ENCODE measurements at regions not wholly inside any gene's neighbourhood (a gene's known extent, or its start where the extent isn't known, plus 50 kb on each side); places are given as distances from the start of the nearest gene placed in this dataset.

DNA sequence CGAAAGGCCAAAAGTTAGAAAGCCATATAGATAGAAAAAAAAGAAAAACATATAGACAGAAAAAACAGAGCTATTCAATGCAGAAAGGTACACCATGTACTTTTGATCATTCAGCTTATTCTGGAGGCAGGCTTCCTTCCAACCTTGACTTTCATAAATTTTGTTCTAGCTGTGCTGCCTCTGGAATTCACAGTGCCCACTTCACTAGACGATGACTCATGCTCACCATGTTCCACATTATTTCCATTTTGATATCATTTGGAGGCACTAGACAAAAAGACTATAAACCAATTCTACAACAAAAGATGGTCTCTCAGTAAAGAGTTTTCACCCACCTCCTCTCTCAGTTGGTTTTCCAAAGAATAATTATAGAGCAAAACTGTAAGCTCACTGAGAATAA, 229.0 kb upstream of the IPO5 start:
- H3K9me3 ChIP-seq = no peaks in the 10 kb centered on the region
- no peaks in the 10 kb centered on the region for H4K20me1 ChIP-seq (ENCODE audit: insufficient read depth)
- no peak for DNase-seq
- H3K27me3 ChIP-seq (ENCODE audit: insufficient read depth) = no peaks in the 10 kb centered on the region
- CTCF ChIA-PET = no interaction called here
- H3K27ac ChIP-seq (ENCODE audit: low read depth in 2 of 2, low read length in 1 of 2) = no peak overlapping the region
- no peaks in the 10 kb centered on the region for H3K79me2 ChIP-seq (ENCODE audit: insufficient read depth)
- H3K9me2 ChIP-seq = no peaks in the 10 kb centered on the region
- H3K4me3 ChIP-seq (ENCODE audit: low read depth in 2 of 2, low read length in 1 of 2) = no peak overlapping the region
- no peaks in the 10 kb centered on the region for H3K36me3 ChIP-seq (replicated peaks in 1 of 2; ENCODE audit: control insufficient read depth in 1 of 2, insufficient read depth in 2 of 2, low read length in 1 of 2)
- no peaks in the 10 kb centered on the region for H3F3A ChIP-seq (replicated peaks; ENCODE audit: insufficient read depth)
- TF ChIP-seq CHD2 (IDR thresholded peaks at IDR 0.05; ENCODE audit: low read length, partially characterized antibody) (no peak), MXI1 (IDR thresholded peaks at IDR 0.05; ENCODE audit: low read depth, low read length) (no peak), TEAD4 (IDR thresholded peaks at IDR 0.05; ENCODE audit: borderline replicate concordance, insufficient read depth) (no peak), EZH2phosphoT487 (IDR thresholded peaks at IDR 0.05; ENCODE audit: borderline replicate concordance, low read depth) (no peak), GATA2 (CRISPR knock-in tag; IDR thresholded peaks at IDR 0.05) (no peak), MEF2A (IDR thresholded peaks at IDR 0.05; ENCODE audit: borderline replicate concordance, low read depth) (no peak), FOXJ3 (CRISPR knock-in tag; IDR thresholded peaks at IDR 0.05) (no peak), FOXM1 (IDR thresholded peaks at IDR 0.05; ENCODE audit: low read depth) (no peak), YY1 (IDR thresholded peaks at IDR 0.05; ENCODE audit: low read depth) (no peak), POLR2AphosphoS5 (IDR thresholded peaks at IDR 0.05; ENCODE audit: low read depth, low read length) (no peak)
- TF ChIP-seq, protein P1, sequence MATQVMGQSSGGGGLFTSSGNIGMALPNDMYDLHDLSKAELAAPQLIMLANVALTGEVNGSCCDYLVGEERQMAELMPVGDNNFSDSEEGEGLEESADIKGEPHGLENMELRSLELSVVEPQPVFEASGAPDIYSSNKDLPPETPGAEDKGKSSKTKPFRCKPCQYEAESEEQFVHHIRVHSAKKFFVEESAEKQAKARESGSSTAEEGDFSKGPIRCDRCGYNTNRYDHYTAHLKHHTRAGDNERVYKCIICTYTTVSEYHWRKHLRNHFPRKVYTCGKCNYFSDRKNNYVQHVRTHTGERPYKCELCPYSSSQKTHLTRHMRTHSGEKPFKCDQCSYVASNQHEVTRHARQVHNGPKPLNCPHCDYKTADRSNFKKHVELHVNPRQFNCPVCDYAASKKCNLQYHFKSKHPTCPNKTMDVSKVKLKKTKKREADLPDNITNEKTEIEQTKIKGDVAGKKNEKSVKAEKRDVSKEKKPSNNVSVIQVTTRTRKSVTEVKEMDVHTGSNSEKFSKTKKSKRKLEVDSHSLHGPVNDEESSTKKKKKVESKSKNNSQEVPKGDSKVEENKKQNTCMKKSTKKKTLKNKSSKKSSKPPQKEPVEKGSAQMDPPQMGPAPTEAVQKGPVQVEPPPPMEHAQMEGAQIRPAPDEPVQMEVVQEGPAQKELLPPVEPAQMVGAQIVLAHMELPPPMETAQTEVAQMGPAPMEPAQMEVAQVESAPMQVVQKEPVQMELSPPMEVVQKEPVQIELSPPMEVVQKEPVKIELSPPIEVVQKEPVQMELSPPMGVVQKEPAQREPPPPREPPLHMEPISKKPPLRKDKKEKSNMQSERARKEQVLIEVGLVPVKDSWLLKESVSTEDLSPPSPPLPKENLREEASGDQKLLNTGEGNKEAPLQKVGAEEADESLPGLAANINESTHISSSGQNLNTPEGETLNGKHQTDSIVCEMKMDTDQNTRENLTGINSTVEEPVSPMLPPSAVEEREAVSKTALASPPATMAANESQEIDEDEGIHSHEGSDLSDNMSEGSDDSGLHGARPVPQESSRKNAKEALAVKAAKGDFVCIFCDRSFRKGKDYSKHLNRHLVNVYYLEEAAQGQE (IDR thresholded peaks at IDR 0.05; ENCODE audit: low read depth, low read length) = no peak
- TF ChIP-seq, protein P2, sequence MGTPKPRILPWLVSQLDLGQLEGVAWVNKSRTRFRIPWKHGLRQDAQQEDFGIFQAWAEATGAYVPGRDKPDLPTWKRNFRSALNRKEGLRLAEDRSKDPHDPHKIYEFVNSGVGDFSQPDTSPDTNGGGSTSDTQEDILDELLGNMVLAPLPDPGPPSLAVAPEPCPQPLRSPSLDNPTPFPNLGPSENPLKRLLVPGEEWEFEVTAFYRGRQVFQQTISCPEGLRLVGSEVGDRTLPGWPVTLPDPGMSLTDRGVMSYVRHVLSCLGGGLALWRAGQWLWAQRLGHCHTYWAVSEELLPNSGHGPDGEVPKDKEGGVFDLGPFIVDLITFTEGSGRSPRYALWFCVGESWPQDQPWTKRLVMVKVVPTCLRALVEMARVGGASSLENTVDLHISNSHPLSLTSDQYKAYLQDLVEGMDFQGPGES (IDR thresholded peaks at IDR 0.05; ENCODE audit: low read depth, low read length) = no peak
- 48% methylated on average over 2 of the region's 2 CpGs for WGBS (ENCODE audit: low lambda C conversion rate)
- no peak overlapping the region for H2AFZ ChIP-seq (ENCODE audit: low read depth)
- H3K4me1 ChIP-seq (ENCODE audit: control insufficient read depth in 1 of 2, insufficient read depth in 2 of 2, low read depth in 1 of 2, low read length in 1 of 2) = no peaks in the 10 kb centered on the region
- POLR2A ChIA-PET = no interaction called here
- H3K9ac ChIP-seq = no peak overlapping the region
- no peak overlapping the region for H3K4me2 ChIP-seq

DNA sequence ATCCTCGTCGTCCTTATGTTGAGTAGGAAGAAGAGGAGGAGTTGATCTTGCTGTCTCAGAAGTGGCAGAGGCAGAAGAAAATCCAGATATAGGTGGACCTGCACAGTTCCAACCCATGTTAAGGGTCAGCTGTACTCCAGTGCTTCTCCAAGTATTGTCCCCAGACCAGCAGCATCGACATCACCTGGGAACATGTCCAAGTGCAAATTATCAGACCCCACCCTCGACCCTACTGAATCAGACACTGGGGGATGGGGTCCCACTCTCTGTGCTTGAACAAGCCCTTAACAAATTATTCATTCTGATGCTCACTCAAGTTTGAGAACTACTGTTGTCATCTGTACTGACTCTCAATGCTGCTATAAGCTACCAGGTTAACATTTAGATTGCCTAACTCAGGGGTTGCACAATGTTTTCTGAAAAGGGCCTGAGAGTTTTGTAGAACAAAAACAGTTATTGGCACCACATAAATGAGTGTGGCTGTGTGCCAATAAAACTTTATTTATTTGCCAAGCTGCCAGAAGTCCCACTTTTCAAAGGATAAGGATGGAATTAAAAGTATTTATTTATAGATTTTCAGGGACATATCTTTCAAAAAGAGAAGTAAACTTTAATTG, 226.7 kb upstream of the IPO5 start:
- no peaks in the 10 kb centered on the region for H3F3A ChIP-seq (replicated peaks; ENCODE audit: insufficient read depth)
- 4% methylated on average over 3 of the region's 4 CpGs for WGBS (ENCODE audit: low lambda C conversion rate)
- H3K36me3 ChIP-seq (replicated peaks in 1 of 2; ENCODE audit: control insufficient read depth in 1 of 2, insufficient read depth in 2 of 2, low read length in 1 of 2) = no peaks in the 10 kb centered on the region
- no peak overlapping the region for H2AFZ ChIP-seq (ENCODE audit: low read depth)
- no peaks in the 10 kb centered on the region for H3K79me2 ChIP-seq (ENCODE audit: insufficient read depth)
- H3K9me2 ChIP-seq = no peaks in the 10 kb centered on the region
- H3K9ac ChIP-seq = no peak overlapping the region
- H4K20me1 ChIP-seq (ENCODE audit: insufficient read depth) = no peaks in the 10 kb centered on the region
- no peaks in the 10 kb centered on the region for H3K9me3 ChIP-seq
- no peak overlapping the region for H3K4me3 ChIP-seq (ENCODE audit: low read depth in 2 of 2, low read length in 1 of 2)
- H3K27me3 ChIP-seq (ENCODE audit: insufficient read depth) = no peaks in the 10 kb centered on the region
- POLR2A ChIA-PET = no interaction called here
- no peaks in the 10 kb centered on the region for H3K4me1 ChIP-seq (ENCODE audit: control insufficient read depth in 1 of 2, insufficient read depth in 2 of 2, low read depth in 1 of 2, low read length in 1 of 2)
- TF ChIP-seq RXRA (IDR thresholded peaks at IDR 0.05; ENCODE audit: borderline replicate concordance, low read depth) = no peak
- CTCF ChIA-PET = no interaction called here
- H3K4me2 ChIP-seq = no peak overlapping the region
- H3K27ac ChIP-seq (ENCODE audit: low read depth in 2 of 2, low read length in 1 of 2) = no peak overlapping the region
- DNase-seq = no peak
